GM21367 (cell line): ENCODE measurements at regions not wholly inside any gene's neighbourhood (a gene's known extent, or its start where the extent isn't known, plus 50 kb on each side); places are given as distances from the start of the nearest gene placed in this dataset.

Source experiments
- ATAC-seq: cut with Tn5 transposase; IDR thresholded peaks from one replicate; pipeline ENCODE4 v1.9.1; 2021; ENCODE audit not compliant: unreplicated experiment

DNA sequence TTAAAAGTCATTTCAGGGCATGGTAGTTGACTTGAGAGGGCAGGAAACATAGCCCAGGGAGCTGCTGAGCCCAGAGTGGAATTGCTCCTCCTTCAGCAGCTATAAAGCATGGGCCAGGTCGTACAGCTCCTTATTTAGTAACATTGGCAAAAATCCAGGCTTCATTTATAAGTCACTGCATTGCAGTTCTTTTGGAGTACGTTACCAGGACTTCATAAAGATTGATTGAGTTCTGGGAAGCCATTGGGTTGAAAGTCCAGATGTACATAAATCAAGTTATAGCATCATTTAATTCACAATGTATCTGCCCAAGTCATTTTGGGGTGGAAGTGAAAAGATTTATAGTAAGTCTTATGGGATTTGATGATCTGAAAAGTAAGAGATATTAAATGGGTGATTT, 53.0 kb upstream of the ANKEF1 start:
- no peak for ATAC-seq

DNA sequence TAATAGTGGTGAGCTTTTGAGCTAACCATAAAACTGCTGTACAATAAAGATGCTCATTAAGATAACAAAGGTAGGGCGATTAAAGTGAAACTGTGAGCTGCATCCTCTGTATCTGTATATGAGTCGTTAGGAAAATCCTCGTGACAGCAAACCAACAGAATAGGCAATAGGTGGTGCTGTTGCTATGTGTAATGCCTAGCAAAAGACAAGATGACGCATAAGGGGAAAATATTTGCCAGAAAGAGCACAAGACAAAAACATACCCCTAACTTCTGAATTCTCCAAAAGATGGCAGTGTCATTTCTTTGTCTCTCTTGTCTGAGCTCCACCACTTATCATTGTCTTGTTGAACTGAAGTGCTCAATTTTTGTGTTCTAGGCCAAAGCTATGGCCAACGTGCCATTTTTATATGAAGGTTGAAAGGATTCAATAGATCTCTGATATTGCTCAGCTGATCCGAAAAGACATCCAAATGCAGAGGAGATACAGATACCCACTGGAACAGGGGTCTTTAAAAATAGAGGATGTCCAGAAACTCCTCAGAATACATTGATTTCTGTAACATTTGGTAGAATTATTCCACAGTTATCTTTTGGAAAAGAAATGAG, 56.3 kb upstream of the ANKEF1 start:
- ATAC-seq: peak; percentile 97

DNA sequence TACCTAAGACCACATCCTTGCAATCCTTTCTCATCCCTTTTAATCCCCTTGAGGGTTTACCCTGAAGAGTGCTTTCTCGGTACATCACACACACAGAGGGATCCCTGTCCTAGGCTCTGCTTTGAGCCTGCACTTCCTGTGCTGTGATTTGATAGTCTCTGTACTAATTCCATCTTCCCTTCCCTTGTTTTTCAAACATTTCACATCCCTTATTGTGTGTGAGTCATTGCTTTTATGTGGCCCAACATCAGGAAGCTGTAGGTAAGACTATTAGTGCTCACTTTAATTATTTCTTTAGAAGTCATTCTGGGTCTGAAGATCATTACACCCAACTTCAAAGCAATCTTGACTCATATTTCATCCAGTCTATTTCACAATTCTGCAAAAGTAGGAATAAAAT, 57.2 kb upstream of the ANKEF1 start:
- no peak for ATAC-seq

DNA sequence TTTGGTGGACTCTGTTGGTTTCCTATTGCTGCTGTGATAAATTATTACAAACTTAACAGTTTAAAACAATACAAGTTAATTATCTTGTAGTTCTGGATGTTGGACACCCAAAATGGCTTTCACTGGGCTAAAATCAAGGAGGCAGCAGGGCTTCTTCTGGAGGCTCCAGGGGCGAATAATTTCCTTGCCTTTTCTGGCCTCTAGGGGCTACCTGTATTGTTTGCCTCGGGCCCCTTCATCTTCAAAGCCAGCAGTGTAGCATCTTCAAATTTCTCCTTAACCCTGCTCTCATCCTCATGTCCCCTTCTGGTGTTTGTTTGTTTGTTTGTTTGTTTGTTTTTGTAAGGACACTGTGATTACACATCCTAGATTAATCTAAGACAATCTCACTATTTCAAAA, 60.5 kb upstream of the ANKEF1 start:
- ATAC-seq: no peak

DNA sequence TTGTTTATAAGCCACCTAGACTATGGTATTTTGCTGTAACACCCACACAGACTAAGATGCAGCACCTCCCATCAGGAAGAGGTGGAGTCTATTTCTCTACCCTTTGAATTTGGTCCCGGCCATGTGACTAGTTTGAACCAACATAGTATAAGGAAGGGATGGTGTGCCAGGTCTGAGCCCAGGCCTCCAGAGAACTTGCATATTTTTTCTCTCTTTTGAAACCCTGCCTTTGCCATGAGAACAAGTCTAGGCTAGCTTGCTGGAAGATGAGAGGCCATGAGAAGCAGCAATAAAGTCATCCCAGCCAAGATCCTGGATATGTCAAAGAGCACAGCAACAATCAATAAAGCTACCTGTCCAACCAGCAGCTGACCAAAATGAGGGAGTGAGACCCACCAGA, 63.0 kb upstream of the ANKEF1 start:
- ATAC-seq: no peak

DNA sequence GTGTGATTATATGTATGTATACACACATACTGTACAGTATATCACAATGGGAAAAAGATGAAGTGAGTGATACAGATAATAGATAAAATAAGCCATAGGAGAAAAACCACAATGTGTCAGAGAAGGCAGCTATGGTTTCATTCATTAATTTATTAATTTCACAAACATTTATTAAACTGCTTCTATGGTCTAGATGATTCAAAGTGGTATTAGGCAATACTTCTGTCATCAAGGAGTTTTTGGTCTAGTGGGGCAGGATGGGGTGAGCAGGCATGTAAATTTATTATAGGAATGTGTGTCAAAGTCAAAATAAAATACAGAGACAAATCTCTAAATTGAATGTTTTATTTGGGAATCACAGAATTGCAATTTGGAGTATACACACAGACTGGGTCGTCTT, 65.2 kb upstream of the ANKEF1 start:
- ATAC-seq: no peak

DNA sequence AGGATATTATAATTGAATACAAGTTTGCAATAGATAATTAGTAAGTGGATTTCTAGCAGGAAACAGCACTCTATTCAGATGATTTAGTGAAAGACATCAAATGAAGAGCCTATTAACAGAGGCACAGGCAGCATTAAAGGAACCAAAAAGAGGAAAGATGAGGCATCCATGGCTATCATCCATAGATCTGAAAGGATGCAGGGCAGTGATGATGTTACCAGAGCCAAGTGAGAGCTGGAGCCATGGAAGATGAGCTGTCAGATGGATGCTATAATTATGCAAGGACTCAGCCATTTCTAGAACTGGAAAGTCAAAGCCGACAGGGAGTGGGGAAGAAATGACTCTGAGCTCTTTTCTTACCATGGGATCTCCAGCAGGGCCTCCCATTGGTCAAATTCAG, 66.8 kb upstream of the ANKEF1 start:
- no peak for ATAC-seq

DNA sequence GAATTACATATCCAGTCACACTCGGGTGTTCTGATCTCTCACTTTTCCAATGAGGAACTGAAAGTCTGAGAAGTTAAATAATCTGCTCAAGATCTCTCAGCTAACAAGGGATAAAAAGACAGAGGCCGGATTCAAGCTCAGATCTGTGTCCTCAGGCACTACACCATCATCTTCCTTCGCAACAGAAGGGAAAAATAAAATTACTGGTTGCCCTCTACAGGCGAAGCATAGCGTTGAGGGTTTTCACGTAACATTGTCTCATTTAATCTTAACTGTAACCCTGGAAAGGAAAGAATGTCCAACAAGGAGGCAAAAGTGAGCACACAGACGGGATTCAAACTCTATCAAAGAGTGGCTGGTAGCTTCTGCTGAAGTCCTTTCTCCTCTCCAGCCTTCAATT, 67.8 kb upstream of the ANKEF1 start:
- ATAC-seq: no peak

DNA sequence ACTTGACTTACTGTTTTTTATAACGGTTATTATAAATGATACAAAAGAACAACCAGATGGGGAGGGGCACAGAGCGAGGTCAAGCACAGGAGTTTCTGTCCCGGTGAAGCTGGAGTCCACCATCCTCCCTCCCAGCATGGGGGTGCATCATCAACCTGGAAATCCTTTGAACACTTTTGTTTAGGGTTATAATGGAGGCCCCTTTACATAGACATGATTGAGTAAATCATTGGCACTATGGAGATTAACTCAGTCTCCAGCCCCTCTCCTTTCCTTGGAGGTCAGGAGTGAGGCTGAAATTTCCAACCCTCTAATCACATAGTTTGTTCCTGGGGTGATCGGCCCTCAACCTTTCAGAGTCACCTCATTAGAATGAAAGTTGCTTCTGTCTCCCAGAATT, 71.8 kb upstream of the ANKEF1 start:
- ATAC-seq: no peak

DNA sequence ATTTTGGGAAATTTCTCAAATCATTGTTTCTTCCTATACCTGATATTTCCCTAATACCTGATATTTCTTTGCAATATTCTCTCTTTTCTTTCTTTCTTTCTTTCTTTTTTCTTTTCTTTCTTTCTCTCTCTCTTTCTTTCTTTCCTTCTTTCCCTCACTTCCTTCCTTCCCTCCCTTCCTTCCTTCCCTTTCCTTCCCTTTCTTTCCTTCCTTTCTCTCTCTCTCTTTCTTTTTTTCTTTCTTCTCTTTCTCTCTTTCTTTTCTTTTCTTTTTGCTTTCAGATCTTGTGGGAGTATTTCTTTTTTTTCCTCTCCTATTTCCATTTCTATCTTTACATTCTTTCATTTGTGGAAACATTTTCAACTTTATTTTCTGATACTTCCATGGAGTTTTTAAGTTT, 76.1 kb upstream of the ANKEF1 start:
- no peak for ATAC-seq

DNA sequence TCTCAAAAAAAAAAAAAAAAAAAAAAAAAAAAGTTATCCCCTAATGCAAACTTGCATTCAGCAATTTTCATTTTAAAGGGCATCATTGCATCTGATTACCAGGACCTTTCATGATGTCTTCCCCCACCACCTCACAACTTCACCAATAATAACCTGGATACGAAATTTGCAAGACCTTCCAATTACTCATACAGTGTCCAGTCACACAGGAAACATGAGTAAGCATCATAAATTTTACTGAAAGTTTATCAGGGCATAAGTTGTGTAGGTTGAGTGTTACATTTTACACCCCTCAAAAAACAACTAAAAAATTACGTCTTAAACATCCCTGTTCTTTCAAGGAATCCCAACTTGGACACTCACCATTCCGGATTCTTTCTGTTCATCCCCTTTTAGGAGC, 79.1 kb upstream of the ANKEF1 start:
- no peak for ATAC-seq

DNA sequence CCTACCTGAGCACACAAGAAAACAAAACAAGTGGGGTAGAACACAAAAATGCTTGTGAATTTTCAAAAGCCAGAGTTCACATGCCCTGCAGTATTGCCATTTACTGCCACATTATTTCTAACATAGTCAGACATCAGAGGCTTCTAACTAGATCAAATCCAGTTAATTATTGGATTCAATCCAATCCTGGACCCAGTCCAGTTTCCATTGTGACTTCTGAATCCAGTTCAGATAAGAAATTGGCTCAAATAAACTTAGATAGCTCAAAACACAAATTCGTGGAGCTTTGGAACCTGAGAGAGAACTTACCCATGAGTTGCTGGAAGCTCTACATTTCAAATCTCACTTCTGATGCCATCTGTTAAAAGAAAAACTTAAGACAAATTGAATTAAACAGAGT, 85.2 kb upstream of the ANKEF1 start:
- ATAC-seq: no peak

DNA sequence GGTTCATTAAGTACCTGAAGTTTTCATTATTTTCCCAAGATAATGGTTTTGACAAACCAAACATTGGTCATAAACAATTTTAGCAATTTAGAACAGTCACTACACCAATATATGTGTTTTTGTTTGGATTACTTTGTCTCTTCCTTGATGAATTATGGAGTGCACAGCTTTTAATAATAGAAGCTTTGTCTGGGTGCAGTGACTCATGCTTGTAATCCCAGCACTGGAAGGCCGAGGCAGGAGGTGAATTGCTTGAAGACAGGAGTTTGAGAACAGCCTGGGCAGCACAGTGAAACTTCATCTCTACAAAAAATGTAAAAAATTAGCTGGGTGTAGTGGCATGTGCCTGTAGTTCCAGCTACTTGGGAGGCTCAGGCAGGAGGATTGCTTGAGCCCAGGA, 89.4 kb upstream of the ANKEF1 start:
- no peak for ATAC-seq

DNA sequence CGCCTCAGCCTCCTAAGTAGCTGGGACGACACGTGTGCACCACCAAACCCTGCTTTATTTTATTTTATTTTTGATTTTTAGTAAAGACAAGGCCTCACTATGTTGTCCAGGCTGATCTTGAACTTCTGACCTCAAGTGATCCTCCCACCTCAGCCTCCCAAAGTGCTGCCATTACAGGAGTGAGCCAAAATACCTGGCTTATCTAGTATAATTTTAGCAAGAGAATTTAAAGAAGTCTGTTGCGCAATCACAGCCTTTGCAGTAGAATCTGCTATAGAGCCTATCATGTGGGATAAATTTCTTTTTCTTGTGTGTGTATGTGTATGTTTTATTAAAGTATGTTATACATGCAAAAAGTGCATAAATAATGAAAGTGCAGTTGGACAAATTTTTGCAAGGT, 92.1 kb upstream of the ANKEF1 start:
- no peak for ATAC-seq

DNA sequence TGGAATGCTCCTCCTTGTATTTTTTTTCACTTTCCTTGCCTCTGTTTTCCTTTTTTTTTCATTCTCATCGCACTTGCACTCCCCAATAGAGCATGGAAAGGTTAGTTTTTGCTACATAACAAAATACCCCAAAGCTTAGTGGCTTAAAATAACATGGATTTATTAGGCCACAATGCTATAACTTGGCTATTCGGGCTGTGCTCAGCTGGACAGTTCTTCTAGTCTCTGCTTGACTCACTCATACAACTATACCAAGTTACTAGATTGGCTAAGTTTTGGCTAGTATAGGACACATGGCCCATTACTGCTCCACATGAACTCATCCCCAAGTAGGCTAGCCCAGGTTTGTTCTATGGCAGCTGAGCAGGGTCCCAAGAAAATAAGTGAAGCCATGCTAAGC, 94.5 kb upstream of the ANKEF1 start:
- ATAC-seq: no peak

DNA sequence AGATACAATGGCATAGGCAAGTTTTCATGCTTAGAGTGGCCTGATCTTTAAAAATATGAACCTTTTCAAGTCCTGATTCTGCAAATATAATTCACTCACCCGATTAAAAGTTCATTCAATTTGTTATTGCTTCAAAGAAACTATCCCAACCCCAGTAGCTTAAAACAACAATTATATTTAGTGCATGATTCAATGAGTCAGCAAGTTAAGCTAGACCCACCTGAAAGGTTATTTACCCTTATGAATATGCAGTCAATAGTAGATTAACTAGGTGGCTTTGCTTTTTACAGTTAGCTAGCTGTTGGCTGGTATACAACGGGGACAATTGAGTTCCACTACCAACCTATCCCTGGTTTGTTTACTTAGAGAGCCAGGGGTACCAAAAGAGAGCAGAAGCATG, 95.6 kb upstream of the ANKEF1 start:
- ATAC-seq: no peak

DNA sequence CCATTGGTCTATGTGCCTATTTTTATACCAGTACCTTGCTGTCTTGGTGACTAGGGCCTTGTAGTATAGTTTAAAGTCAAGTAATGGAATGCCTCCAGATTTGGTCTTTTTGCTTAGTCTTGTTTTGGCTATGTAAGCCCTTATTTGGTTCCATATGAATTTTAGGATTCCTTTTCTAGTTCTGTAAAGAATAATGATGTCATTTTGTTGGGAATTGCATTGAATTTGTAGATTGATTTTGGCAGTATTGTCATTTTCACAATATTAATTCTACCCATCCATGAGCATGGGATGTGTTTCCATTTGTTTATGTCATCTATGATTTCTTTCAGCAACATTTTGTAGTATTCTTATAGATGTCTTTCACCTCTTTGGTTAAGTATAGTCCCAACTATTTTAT, 96.4 kb upstream of the PAK5 start:
- no peak for ATAC-seq

DNA sequence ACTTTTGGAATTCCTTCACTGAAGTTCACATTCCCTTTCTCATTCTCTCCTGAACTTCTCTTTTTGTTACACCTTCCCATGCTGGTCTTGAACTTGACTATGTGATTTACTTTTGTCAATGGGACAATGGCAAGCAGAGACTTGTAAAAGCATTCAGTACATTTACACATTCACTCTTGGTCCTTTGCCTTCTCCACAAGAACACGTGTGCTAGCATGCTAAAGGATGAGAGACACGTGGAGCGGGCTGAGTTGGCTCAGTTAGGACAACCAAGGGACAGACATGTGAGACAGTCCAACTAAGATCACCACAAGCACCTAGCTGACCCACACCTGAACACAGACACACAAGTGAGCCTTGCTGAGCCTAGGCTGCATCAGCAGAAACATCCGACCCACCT, 91.3 kb upstream of the PAK5 start:
- no peak for ATAC-seq

DNA sequence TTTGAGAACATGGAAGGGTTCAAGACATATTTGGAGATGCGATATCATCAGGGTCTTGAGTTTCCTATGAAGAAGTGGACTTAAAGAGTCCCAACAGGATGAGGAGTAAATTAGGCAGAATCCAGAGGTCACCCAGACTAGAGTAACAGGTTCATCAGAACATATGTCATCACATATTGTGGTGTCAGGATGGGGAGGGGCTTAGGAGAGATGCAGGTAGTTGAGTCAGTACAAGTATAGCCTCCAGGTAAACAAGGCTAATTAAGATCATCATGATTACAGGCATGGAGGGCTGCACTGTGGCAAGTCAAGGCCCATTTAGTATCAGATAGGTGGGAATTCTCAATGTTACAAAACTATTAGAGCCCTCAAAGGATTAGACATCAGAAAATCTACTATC, 90.1 kb upstream of the PAK5 start:
- no peak for ATAC-seq

DNA sequence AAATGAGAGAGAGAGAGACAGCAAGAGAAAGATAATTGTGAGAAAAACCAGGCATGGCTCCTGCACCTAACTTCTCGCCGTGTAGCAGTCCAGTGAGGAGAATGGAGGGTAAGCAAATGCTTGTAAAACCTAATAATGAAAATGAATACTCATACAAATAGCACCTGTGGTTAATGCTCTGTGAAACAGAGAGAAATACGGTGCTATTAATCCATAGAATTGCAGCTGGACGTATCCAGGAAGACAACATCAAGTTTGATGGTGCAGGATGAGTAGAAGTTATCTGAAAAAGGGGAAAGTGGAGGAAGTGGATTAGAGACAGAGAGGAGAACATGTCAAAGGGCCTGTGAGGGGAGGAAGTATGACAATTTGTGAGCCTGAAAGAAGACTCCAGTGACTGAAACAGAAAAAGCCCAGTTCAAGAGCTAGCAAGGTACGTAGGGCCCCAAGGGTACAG, 89.4 kb upstream of the PAK5 start:
- peak; percentile 82 for ATAC-seq

DNA sequence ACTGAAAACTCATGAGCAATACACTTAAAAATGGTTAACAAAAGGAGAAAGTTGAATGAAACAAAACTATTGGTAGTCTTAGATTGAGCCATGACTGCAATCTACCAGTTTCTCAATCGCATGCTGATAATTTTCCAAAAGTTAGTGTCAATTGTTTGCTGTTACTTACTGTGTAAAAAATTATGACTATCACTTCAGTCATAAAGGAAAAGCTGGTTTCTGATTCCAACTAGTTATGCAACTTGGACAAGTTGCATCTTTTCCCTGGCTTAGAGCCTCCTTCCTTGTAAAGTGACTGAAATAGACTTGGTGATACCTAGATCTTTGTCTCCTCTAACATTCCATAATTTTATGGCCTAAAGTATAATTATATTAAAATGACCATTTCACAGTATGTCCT, 88.3 kb upstream of the PAK5 start:
- ATAC-seq: no peak

DNA sequence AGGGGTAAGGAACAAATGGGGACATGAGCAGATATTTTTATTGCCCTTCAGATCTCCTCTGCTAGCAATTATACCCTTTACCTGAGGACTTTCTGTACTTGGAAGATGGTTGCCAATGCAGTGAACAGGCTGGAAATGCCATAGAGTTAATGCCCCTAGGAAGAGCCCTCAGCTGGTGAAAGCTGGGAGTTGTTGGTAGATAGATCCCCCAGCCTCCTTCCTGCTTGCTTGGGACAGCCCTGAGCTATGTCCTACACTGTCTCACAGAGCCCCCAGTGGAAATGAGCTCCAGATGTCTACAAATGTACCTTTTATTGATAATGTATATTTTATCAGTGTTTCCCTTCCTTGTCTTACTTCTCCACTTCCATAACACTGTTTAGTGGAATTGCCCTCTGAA, 87.6 kb upstream of the PAK5 start:
- no peak for ATAC-seq

DNA sequence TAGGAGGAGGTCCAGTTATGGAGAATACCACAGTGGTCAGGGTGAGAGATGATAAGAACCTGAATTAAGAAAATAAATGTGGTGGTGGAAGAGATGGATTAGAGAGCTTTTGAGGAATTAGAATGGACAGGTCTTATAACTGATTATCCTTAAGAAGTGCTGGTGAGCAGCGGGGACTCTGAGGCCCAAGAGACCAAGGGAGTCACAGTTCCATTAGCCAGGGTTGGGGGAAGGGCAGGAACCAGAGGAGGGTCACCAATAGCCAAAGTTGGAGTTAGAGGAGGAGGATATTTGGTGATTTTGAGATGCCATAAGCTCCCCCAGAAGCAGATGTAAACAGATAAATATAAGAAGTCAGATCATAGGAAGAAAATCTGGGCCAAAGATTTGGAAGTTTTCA, 87.1 kb upstream of the PAK5 start:
- ATAC-seq: no peak

DNA sequence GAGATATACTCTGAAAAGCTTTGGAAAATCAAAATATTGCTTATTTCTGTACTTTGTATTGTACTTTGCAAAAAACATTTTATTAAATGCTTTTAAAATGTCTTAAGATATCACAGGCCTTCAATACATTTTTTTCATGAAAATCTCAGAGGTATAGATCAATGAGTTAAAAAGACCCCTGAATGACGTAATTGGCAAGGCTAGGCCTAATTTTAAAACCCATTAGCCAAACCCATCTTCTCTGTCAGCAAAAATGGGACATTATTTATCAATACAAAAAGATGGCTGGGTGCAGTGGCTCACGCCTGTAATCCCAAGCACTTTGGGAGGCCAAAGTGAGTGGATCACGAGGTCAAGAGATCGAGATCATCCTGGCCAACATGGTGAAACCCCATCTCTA, 84.8 kb upstream of the PAK5 start:
- no peak for ATAC-seq
